Epithelial cell of esophagus (primary cell): ENCODE measurements at regions not wholly inside any gene's neighbourhood (a gene's known extent, or its start where the extent isn't known, plus 50 kb on each side); places are given as distances from the start of the nearest gene placed in this dataset.

Source experiments
- DNase-seq: peaks from one replicate; pipeline ENCODE4 v3.0.0; 2010; ENCODE audit warnings: low read depth
- H3K4me3 ChIP-seq: 2 replicates; pipeline ENCODE4 v1.5.1; 2011; ENCODE audit warnings: mild to moderate bottlenecking, low read length, control low read depth
- TF ChIP-seq, protein P1 (sequence below): IDR thresholded peaks from 2 replicates; pipeline ENCODE4 v1.5.1; 2011; ENCODE audit warnings: low read depth, mild to moderate bottlenecking, low read length, control low read depth, inconsistent platforms; ENCODE audit not compliant: insufficient read depth; ENCODE audit errors: missing control alignments

DNA sequence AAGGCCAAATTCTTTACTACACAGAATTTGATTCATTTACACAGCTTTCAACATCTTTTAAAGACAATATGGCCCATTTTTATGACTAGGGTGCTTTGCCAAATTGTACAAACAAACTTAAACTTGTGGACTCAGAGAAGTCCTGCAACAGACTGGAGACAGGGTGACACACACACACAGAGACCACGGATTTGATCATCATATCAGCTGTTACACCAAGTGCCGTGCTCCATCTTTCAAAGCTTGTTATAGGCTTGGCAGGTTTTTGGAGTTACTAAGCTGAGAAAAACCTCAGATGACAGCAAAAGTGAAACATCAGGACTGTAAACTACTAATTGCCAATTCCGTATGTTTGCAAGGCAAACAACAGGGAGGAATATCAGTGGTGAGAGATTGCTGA, 811.7 kb downstream of the GALC start:
- no peak overlapping the region for H3K4me3 ChIP-seq
- no peak for DNase-seq
- TF ChIP-seq, protein P1, sequence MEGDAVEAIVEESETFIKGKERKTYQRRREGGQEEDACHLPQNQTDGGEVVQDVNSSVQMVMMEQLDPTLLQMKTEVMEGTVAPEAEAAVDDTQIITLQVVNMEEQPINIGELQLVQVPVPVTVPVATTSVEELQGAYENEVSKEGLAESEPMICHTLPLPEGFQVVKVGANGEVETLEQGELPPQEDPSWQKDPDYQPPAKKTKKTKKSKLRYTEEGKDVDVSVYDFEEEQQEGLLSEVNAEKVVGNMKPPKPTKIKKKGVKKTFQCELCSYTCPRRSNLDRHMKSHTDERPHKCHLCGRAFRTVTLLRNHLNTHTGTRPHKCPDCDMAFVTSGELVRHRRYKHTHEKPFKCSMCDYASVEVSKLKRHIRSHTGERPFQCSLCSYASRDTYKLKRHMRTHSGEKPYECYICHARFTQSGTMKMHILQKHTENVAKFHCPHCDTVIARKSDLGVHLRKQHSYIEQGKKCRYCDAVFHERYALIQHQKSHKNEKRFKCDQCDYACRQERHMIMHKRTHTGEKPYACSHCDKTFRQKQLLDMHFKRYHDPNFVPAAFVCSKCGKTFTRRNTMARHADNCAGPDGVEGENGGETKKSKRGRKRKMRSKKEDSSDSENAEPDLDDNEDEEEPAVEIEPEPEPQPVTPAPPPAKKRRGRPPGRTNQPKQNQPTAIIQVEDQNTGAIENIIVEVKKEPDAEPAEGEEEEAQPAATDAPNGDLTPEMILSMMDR: no peak

DNA sequence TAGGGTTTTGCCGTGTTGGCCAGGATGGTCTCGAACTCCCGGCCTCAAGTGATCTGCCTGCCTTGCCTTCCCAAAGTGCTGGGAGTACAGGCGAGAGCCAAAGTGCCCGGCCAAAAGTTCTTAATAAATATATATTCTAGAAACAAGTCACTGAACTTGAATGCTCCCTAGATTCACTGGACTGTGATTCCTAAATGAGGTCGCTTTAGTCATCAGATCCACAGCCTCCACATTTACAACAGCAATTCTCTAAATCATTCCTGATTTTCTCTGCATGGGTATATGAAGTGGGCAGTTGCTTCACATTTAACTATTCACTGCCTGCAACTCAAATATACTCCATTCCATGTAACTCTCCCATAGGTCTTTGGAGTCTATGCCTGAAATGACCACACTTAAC, 813.0 kb downstream of the GALC start:
- no peak for DNase-seq
- H3K4me3 ChIP-seq: no peak overlapping the region
- TF ChIP-seq, protein P1: no peak

DNA sequence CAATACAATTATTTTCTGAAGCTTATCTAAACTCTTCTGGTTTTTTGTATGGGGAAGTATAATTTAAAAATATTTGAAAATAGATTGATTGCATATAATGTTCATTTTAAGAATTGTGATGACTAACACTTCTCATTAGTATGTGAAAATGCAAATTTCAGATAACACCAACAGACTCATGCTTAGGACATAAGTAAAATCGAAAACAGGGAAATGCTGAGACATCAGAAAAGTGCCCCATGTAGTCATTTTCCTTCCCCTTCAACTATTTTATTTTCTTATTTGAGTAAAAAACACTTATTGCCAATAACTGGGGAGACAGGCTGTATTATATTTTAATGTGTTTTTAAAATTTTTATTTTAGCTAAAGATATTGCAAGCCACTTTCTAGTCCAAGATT, 814.7 kb downstream of the GALC start:
- DNase-seq: no peak
- no peak overlapping the region for H3K4me3 ChIP-seq
- TF ChIP-seq, protein P1: no peak

DNA sequence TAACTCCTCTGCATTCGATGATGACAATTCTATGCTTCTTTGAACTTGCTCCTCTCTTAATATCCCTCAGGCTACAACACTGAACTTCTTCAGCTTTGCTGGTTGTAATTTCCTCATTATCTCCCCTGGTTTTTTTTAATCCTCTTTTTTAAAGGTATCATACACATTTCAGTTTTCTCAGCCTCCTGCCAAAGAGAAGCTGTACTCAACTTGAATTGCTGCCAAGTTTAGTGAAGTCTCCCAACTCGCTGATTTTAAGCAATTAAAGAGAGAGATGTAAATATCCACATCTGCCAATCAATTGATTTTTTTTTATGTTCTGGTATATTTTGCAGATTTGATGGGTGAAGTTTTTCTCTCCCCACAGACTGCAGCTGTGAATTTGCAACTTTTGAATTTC, 817.8 kb downstream of the GALC start:
- no peak overlapping the region for H3K4me3 ChIP-seq
- DNase-seq: no peak
- TF ChIP-seq, protein P1: no peak

DNA sequence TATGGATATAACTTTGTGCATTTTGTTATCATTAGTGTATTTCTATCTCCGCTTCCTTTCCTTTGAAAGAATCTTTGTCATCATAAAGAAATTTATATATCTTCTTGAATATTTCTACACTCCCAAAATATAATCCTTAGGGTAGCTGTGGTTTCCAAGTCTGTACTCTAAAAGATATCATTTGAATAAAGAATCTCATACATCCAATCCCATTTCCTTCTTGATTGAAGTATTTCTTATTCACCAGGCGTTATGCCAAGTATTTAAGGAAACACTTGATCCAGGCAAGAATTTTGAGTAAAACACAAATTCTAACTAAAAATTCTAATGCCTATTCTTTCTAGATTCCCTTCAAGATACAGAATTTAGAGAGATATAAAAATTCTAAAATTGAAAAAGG, 821.8 kb downstream of the GALC start:
- DNase-seq: no peak

DNA sequence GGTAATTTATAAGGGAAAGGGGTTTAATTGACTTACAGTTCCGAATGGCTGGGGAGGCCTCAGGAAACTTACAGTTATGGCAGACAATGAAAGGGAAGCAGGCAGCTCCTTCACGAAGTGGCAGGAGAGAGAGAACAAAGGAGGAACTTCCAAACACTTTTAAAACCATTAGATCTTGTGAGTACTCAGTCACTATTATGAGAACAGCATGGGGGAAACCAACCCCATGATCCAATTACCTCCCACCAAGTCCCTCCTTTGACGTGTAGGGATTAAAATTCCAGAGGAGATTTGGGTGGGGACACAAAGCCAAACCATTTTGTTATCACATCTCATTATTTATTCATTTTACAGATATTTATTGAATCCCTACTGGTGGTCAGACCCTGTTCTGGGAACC, 822.8 kb downstream of the GALC start:
- no peak for DNase-seq
- H3K4me3 ChIP-seq: no peak overlapping the region
- TF ChIP-seq, protein P1: no peak

More for the DNA sequence above, 821.8 kb downstream of the GALC start:
- TF ChIP-seq, protein P1: no peak
- H3K4me3 ChIP-seq: no peak overlapping the region

DNA sequence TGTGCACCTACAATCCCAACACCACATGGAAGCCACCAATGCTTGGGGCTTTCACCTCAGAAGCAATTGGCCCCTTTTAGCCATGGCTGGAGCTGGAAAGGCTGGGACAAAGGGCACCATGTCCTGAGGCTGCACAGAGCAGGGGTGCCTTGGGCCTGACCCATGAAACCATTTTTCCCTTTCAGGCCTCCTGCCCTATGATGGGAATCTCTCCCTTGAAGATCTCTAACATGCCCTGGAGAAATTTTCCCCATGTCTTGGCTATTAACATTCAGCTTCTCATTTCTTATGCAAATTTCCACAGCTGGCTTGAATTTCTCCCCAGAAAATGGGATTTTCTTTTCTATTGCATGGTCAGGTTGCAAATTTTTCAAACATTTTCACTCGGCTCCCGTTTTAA, 823.6 kb downstream of the GALC start:
- TF ChIP-seq, protein P1: no peak
- DNase-seq: no peak
- no peak overlapping the region for H3K4me3 ChIP-seq
